ENCODE measurements at regions not wholly inside any gene's neighbourhood (a gene's known extent, or its start where the extent isn't known, plus 50 kb on each side); places are given as distances from the start of the nearest gene placed in this dataset.

- H3K27me3 Mint-ChIP-seq (ENCODE audit: low read depth): no peaks in the 10 kb centered on the region
Observed at GRCh38 chr6:81086991-81087390, 665.5 kb downstream of the TENT5A start.

GRCh38 chr6:81085431-81085790 lies 667.1 kb downstream of the TENT5A start:
- H3K27ac Mint-ChIP-seq: no peak overlapping the region

More at GRCh38 chr6:81086991-81087390, 665.5 kb downstream of the TENT5A start:
- Mint-ChIP-seq H3K36me3 (ENCODE audit: low read depth) (no peaks in the 10 kb centered on the region), H3K9me3 (no peaks in the 10 kb centered on the region), H3K4me1 (ENCODE audit: low read depth) (no peaks in the 10 kb centered on the region), H3K27ac (no peak overlapping the region), H3K4me3 (no peak overlapping the region)
- no peak for DNase-seq (ENCODE audit: low spot score)

GRCh38 chr6:81084776-81085430 lies 667.6 kb downstream of the TENT5A start:
- Mint-ChIP-seq H3K27me3 (ENCODE audit: low read depth) (no peaks in the 10 kb centered on the region), H3K27ac (no peak overlapping the region), H3K36me3 (ENCODE audit: low read depth) (no peaks in the 10 kb centered on the region), H3K4me1 (ENCODE audit: low read depth) (no peaks in the 10 kb centered on the region), H3K9me3 (no peaks in the 10 kb centered on the region), H3K4me3 (no peak overlapping the region)
- no peak for DNase-seq (ENCODE audit: low spot score)

More at GRCh38 chr6:81085431-81085790, 667.1 kb downstream of the TENT5A start:
- Mint-ChIP-seq H3K36me3 (ENCODE audit: low read depth) (no peaks in the 10 kb centered on the region), H3K27me3 (ENCODE audit: low read depth) (no peaks in the 10 kb centered on the region), H3K9me3 (no peaks in the 10 kb centered on the region), H3K4me3 (no peak overlapping the region), H3K4me1 (ENCODE audit: low read depth) (no peaks in the 10 kb centered on the region)
- no peak for DNase-seq (ENCODE audit: low spot score)

GRCh38 chr6:81075974-81076373 lies 676.5 kb downstream of the TENT5A start:
- DNase-seq (ENCODE audit: low spot score): no peak
- Mint-ChIP-seq H3K9me3 (peaks cover 3% of the 10 kb centered on the region), H3K36me3 (ENCODE audit: low read depth) (no peaks in the 10 kb centered on the region), H3K27ac (no peak overlapping the region), H3K4me3 (no peak overlapping the region), H3K27me3 (ENCODE audit: low read depth) (no peaks in the 10 kb centered on the region), H3K4me1 (ENCODE audit: low read depth) (no peaks in the 10 kb centered on the region)

- H3K4me3 Mint-ChIP-seq: no peak overlapping the region
- no peaks in the 10 kb centered on the region for H3K27me3 Mint-ChIP-seq (ENCODE audit: low read depth)
- H3K4me1 Mint-ChIP-seq (ENCODE audit: low read depth): no peaks in the 10 kb centered on the region
- no peak for DNase-seq (ENCODE audit: low spot score)
- H3K27ac Mint-ChIP-seq: no peak overlapping the region
- peaks cover 6% of the 10 kb centered on the region for H3K9me3 Mint-ChIP-seq
- no peaks in the 10 kb centered on the region for H3K36me3 Mint-ChIP-seq (ENCODE audit: low read depth)
Observed at GRCh38 chr6:81073318-81073717, 679.2 kb downstream of the TENT5A start.

GRCh38 chr6:81071121-81071520 lies 681.4 kb downstream of the TENT5A start:
- H3K4me1 Mint-ChIP-seq (ENCODE audit: low read depth): no peaks in the 10 kb centered on the region
- H3K27ac Mint-ChIP-seq: no peak overlapping the region
- H3K27me3 Mint-ChIP-seq (ENCODE audit: low read depth): no peaks in the 10 kb centered on the region
- H3K9me3 Mint-ChIP-seq: peaks cover 6% of the 10 kb centered on the region
- no peaks in the 10 kb centered on the region for H3K36me3 Mint-ChIP-seq (ENCODE audit: low read depth)
- H3K4me3 Mint-ChIP-seq: no peak overlapping the region
- no peak for DNase-seq (ENCODE audit: low spot score)

GRCh38 chr6:81067057-81067456 lies 685.4 kb downstream of the TENT5A start:
- no peaks in the 10 kb centered on the region for H3K36me3 Mint-ChIP-seq (ENCODE audit: low read depth)
- H3K27ac Mint-ChIP-seq: no peak overlapping the region
- no peak overlapping the region for H3K4me3 Mint-ChIP-seq
- H3K4me1 Mint-ChIP-seq (ENCODE audit: low read depth): no peaks in the 10 kb centered on the region
- no peak for DNase-seq (ENCODE audit: low spot score)
- no peaks in the 10 kb centered on the region for H3K27me3 Mint-ChIP-seq (ENCODE audit: low read depth)
- H3K9me3 Mint-ChIP-seq: peaks cover 12% of the 10 kb centered on the region

- no peak overlapping the region for H3K4me3 Mint-ChIP-seq
- H3K27ac Mint-ChIP-seq: no peak overlapping the region
- no peaks in the 10 kb centered on the region for H3K36me3 Mint-ChIP-seq (ENCODE audit: low read depth)
- no peak for DNase-seq (ENCODE audit: low spot score)
- H3K9me3 Mint-ChIP-seq: peaks cover 6% of the 10 kb centered on the region
- no peaks in the 10 kb centered on the region for H3K4me1 Mint-ChIP-seq (ENCODE audit: low read depth)
- H3K27me3 Mint-ChIP-seq (ENCODE audit: low read depth): no peaks in the 10 kb centered on the region
Observed at GRCh38 chr6:81063891-81064290, 688.6 kb downstream of the TENT5A start.

GRCh38 chr6:81054036-81054435 lies 698.4 kb downstream of the TENT5A start:
- no peak overlapping the region for H3K27ac Mint-ChIP-seq
- no peak for DNase-seq (ENCODE audit: low spot score)
- no peaks in the 10 kb centered on the region for H3K27me3 Mint-ChIP-seq (ENCODE audit: low read depth)

GRCh38 chr6:81051952-81052351 lies 700.5 kb downstream of the TENT5A start:
- H3K27me3 Mint-ChIP-seq (ENCODE audit: low read depth): no peaks in the 10 kb centered on the region
- no peaks in the 10 kb centered on the region for H3K9me3 Mint-ChIP-seq
- no peaks in the 10 kb centered on the region for H3K36me3 Mint-ChIP-seq (ENCODE audit: low read depth)
- DNase-seq (ENCODE audit: low spot score): no peak
- no peak overlapping the region for H3K27ac Mint-ChIP-seq
- no peak overlapping the region for H3K4me3 Mint-ChIP-seq
- no peaks in the 10 kb centered on the region for H3K4me1 Mint-ChIP-seq (ENCODE audit: low read depth)

More at GRCh38 chr6:81054036-81054435, 698.4 kb downstream of the TENT5A start:
- Mint-ChIP-seq H3K4me1 (ENCODE audit: low read depth) (no peaks in the 10 kb centered on the region), H3K9me3 (peaks cover 7% of the 10 kb centered on the region), H3K4me3 (no peak overlapping the region), H3K36me3 (ENCODE audit: low read depth) (no peaks in the 10 kb centered on the region)

GRCh38 chr6:81049425-81050042 lies 702.9 kb downstream of the TENT5A start:
- H3K27ac Mint-ChIP-seq: no peak overlapping the region
- no peaks in the 10 kb centered on the region for H3K4me1 Mint-ChIP-seq (ENCODE audit: low read depth)
- H3K4me3 Mint-ChIP-seq: no peak overlapping the region
- no peaks in the 10 kb centered on the region for H3K36me3 Mint-ChIP-seq (ENCODE audit: low read depth)
- H3K27me3 Mint-ChIP-seq (ENCODE audit: low read depth): no peaks in the 10 kb centered on the region
- no peaks in the 10 kb centered on the region for H3K9me3 Mint-ChIP-seq
- no peak for DNase-seq (ENCODE audit: low spot score)

- Mint-ChIP-seq H3K9me3 (no peaks in the 10 kb centered on the region), H3K27ac (no peak overlapping the region), H3K27me3 (ENCODE audit: low read depth) (no peaks in the 10 kb centered on the region), H3K4me1 (ENCODE audit: low read depth) (no peaks in the 10 kb centered on the region), H3K36me3 (ENCODE audit: low read depth) (no peaks in the 10 kb centered on the region), H3K4me3 (no peak overlapping the region)
- no peak for DNase-seq (ENCODE audit: low spot score)
Observed at GRCh38 chr6:81031416-81031815, 721.1 kb downstream of the TENT5A start.

- Mint-ChIP-seq H3K27me3 (ENCODE audit: low read depth) (no peaks in the 10 kb centered on the region), H3K36me3 (ENCODE audit: low read depth) (no peaks in the 10 kb centered on the region), H3K4me1 (ENCODE audit: low read depth) (no peaks in the 10 kb centered on the region), H3K27ac (no peak overlapping the region), H3K4me3 (no peak overlapping the region), H3K9me3 (peaks cover 19% of the 10 kb centered on the region)
- no peak for DNase-seq (ENCODE audit: low spot score)
Observed at GRCh38 chr6:81026041-81026553, 726.4 kb downstream of the TENT5A start.

- no peaks in the 10 kb centered on the region for H3K4me1 Mint-ChIP-seq (ENCODE audit: low read depth)
- no peak overlapping the region for H3K4me3 Mint-ChIP-seq
- H3K9me3 Mint-ChIP-seq: peaks cover 28% of the 10 kb centered on the region
- H3K27ac Mint-ChIP-seq: no peak overlapping the region
- H3K27me3 Mint-ChIP-seq (ENCODE audit: low read depth): no peaks in the 10 kb centered on the region
- H3K36me3 Mint-ChIP-seq (ENCODE audit: low read depth): no peaks in the 10 kb centered on the region
- DNase-seq (ENCODE audit: low spot score): no peak
Observed at GRCh38 chr6:81023709-81024108, 728.8 kb downstream of the TENT5A start.
